Upper lobe of left lung (tissue), 6 donors: ENCODE measurements at regions not wholly inside any gene's neighbourhood (a gene's known extent, or its start where the extent isn't known, plus 50 kb on each side); places are given as distances from the start of the nearest gene placed in this dataset.

ENCODE experiments used
- ATAC-seq, 2 donors: fragments of 200-7000 bp; cut with Tn5 transposase; one replicate each; pipeline ENCODE4 v1.9.1; 2022; ENCODE audit warnings: mild to moderate bottlenecking in 2 of 2, moderate library complexity in 2 of 2; ENCODE audit not compliant: low FRiP score in 2 of 2
- DNase-seq, 2 donors: peaks; one replicate each; pipeline ENCODE4 v3.0.0-alpha.2; 2019 to 2020
- H3K27ac ChIP-seq, 4 donors: fragments of 200-600 bp; sonication (generic); one replicate each; pipeline ENCODE4 v1.5.1; 2016 to 2019
- H3K27me3 ChIP-seq, 4 donors: fragments of 200-600 bp; sonication (generic); one replicate each; pipeline ENCODE4 v1.5.1; 2017 to 2019
- H3K36me3 ChIP-seq, 4 donors: fragments of 200-600 bp; sonication (generic); one replicate each; pipeline ENCODE4 v1.5.1; 2016 to 2019
- H3K4me1 ChIP-seq, 4 donors: fragments of 200-600 bp; sonication (generic); one replicate each; pipeline ENCODE4 v1.5.1; 2018 to 2019
- H3K4me3 ChIP-seq, 4 donors: fragments of 200-600 bp; sonication (generic); one replicate each; pipeline ENCODE4 v1.5.1; 2017 to 2019; ENCODE audit warnings: mild to moderate bottlenecking in 2 of 4, moderate library complexity in 1 of 4
- H3K9me3 ChIP-seq, 4 donors: fragments of 200-600 bp; sonication (generic); one replicate each; pipeline ENCODE4 v1.5.1; 2018 to 2019
- CTCF ChIP-seq, 6 experiments: fragments of 450-650 bp in 4 of 6; fragments of 200-600 bp in 2 of 6; sonication (generic) in 2 of 6; IDR thresholded peaks; one replicate each; pipeline ENCODE4 v1.5.1; 2016 to 2019; ENCODE audit warnings: antibody characterized with exemption in 6 of 6
- EP300 ChIP-seq, 4 donors: sonication (generic); formaldehyde crosslinking; IDR thresholded peaks; one replicate each; pipeline ENCODE4 v1.5.1; 2017; ENCODE audit warnings: antibody characterized with exemption in 4 of 4, control low read depth in 2 of 4
- POLR2A ChIP-seq, 4 donors: fragments of 450-650 bp; IDR thresholded peaks; one replicate each; pipeline ENCODE4 v1.5.1; 2016 to 2017; ENCODE audit warnings: antibody characterized with exemption in 4 of 4, mild to moderate bottlenecking in 2 of 4
- POLR2AphosphoS5 ChIP-seq, 2 donors: sonication (generic); formaldehyde crosslinking; IDR thresholded peaks; one replicate each; pipeline ENCODE4 v1.5.1; 2017; ENCODE audit warnings: antibody characterized with exemption in 2 of 2
- WGBS, 2 donors: methylation state at CpG; one replicate each; pipeline ENCODE4 v1.1.5; 2017 to 2018; 5-methylcytosine and 5-hydroxymethylcytosine counted together
- donor health status: DM: no; HTN: no; CAD: no; lungs with moderate emphysema.
- donor health status: DM: no; HTN: yes; CAD: no; lungs with severe emphysema.

GRCh38 chr2:59080451-59081181 lies 839.5 kb upstream of the FANCL start:
- Histone ChIP-seq H3K27me3 (no peaks in the 10 kb centered on the region), H3K36me3 (no peaks in the 10 kb centered on the region), H3K27ac (no peak overlapping the region), H3K9me3 (no peaks in the 10 kb centered on the region), H3K4me3 (no peak overlapping the region), H3K4me1 (no peaks in the 10 kb centered on the region)
- 78 to 79% methylated on average over 4 of the region's 4 CpGs for WGBS, 2 donors
- no peak for TF ChIP-seq CTCF (IDR thresholded peaks at IDR 0.05)
- TF ChIP-seq POLR2AphosphoS5 (IDR thresholded peaks at IDR 0.05) = no peak
- no peak for TF ChIP-seq EP300 (IDR thresholded peaks at IDR 0.05)
- no peak for TF ChIP-seq POLR2A (IDR thresholded peaks at IDR 0.05)
- DNase-seq (no peak), ATAC-seq (no peak)

- ATAC-seq (no peak), DNase-seq (no peak)
- Histone ChIP-seq H3K36me3 (no peaks in the 10 kb centered on the region), H3K4me1 (no peaks in the 10 kb centered on the region), H3K27me3 (no peaks in the 10 kb centered on the region), H3K27ac (no peak overlapping the region), H3K9me3 (no peaks in the 10 kb centered on the region), H3K4me3 (no peak overlapping the region)
- WGBS, 2 donors = 83 to 89% methylated on average over 6 of the region's 6 CpGs
- no peak for TF ChIP-seq EP300 (IDR thresholded peaks at IDR 0.05)
- no peak for TF ChIP-seq POLR2AphosphoS5 (IDR thresholded peaks at IDR 0.05)
- TF ChIP-seq POLR2A (IDR thresholded peaks at IDR 0.05) = no peak
- no peak for TF ChIP-seq CTCF (IDR thresholded peaks at IDR 0.05)
These were observed 836.9 kb upstream of the FANCL start for GRCh38 chr2:59077981-59078531.

- Histone ChIP-seq H3K27ac (no peak overlapping the region), H3K4me1 (no peaks in the 10 kb centered on the region), H3K4me3 (no peak overlapping the region), H3K9me3 (no peaks in the 10 kb centered on the region), H3K36me3 (no peaks in the 10 kb centered on the region), H3K27me3 (no peaks in the 10 kb centered on the region)
- ATAC-seq (no peak), DNase-seq (no peak)
- TF ChIP-seq EP300 (IDR thresholded peaks at IDR 0.05) = no peak
- no peak for TF ChIP-seq POLR2A (IDR thresholded peaks at IDR 0.05)
- TF ChIP-seq CTCF (IDR thresholded peaks at IDR 0.05) = no peak
- no peak for TF ChIP-seq POLR2AphosphoS5 (IDR thresholded peaks at IDR 0.05)
- WGBS, 2 donors = 75 to 90% methylated on average over 6 of the region's 6 CpGs
These were observed 836.1 kb upstream of the FANCL start for GRCh38 chr2:59077026-59077725.

GRCh38 chr2:59076079-59076619 lies 835.0 kb upstream of the FANCL start:
- WGBS, 2 donors = 51 to 55% methylated on average over 5 of the region's 5 CpGs
- no peak for ATAC-seq
- no peaks in the 10 kb centered on the region for H3K27me3 ChIP-seq
- no peak overlapping the region for H3K4me3 ChIP-seq
- DNase-seq = no peak
- no peaks in the 10 kb centered on the region for H3K36me3 ChIP-seq
- no peaks in the 10 kb centered on the region for H3K9me3 ChIP-seq
- H3K4me1 ChIP-seq = no peaks in the 10 kb centered on the region
- TF ChIP-seq CTCF (IDR thresholded peaks at IDR 0.05) (no peak), POLR2AphosphoS5 (IDR thresholded peaks at IDR 0.05) (no peak)
- H3K27ac ChIP-seq = no peak overlapping the region
